ENCODE measurements at regions not wholly inside any gene's neighbourhood (a gene's known extent, or its start where the extent isn't known, plus 50 kb on each side); places are given as distances from the start of the nearest gene placed in this dataset.

- no peak for DNase-seq (ENCODE audit: low spot score)
- TF ChIP-seq CTCF (IDR thresholded peaks at IDR 0.05; ENCODE audit: borderline replicate concordance, control extremely low read depth, extremely low read depth, insufficient read depth, missing control alignments) = no peak
- in situ Hi-C loops (cut with MboI; ENCODE audit: low sequenced_read_pairs, unreplicated experiment) = no loop called here
Measured at GRCh38 chr14:84655014-84655413, 874.9 kb upstream of the FLRT2 start.

- TF ChIP-seq CTCF (IDR thresholded peaks at IDR 0.05; ENCODE audit: borderline replicate concordance, control extremely low read depth, extremely low read depth, insufficient read depth, missing control alignments) = no peak
- in situ Hi-C loops (cut with MboI; ENCODE audit: low sequenced_read_pairs, unreplicated experiment) = no loop called here
- no peak for DNase-seq (ENCODE audit: low spot score)
Measured at GRCh38 chr14:84657911-84658310, 872.0 kb upstream of the FLRT2 start.

- in situ Hi-C loops (cut with MboI; ENCODE audit: low sequenced_read_pairs, unreplicated experiment) = no loop called here
- no peak for DNase-seq (ENCODE audit: low spot score)
- no peak for TF ChIP-seq CTCF (IDR thresholded peaks at IDR 0.05; ENCODE audit: borderline replicate concordance, control extremely low read depth, extremely low read depth, insufficient read depth, missing control alignments)
Measured at GRCh38 chr14:84670796-84671195, 859.1 kb upstream of the FLRT2 start.

GRCh38 chr14:84671776-84672175 is 858.2 kb upstream of the FLRT2 start:
- TF ChIP-seq CTCF (IDR thresholded peaks at IDR 0.05; ENCODE audit: borderline replicate concordance, control extremely low read depth, extremely low read depth, insufficient read depth, missing control alignments) = no peak
- in situ Hi-C loops (cut with MboI; ENCODE audit: low sequenced_read_pairs, unreplicated experiment) = no loop called here
- no peak for DNase-seq (ENCODE audit: low spot score)

- no peak for TF ChIP-seq CTCF (IDR thresholded peaks at IDR 0.05; ENCODE audit: borderline replicate concordance, control extremely low read depth, extremely low read depth, insufficient read depth, missing control alignments)
- in situ Hi-C loops (cut with MboI; ENCODE audit: low sequenced_read_pairs, unreplicated experiment) = no loop called here
- DNase-seq (ENCODE audit: low spot score) = no peak
Measured at GRCh38 chr14:84674636-84675035, 855.3 kb upstream of the FLRT2 start.

- DNase-seq (ENCODE audit: low spot score) = no peak
- no peak for TF ChIP-seq CTCF (IDR thresholded peaks at IDR 0.05; ENCODE audit: borderline replicate concordance, control extremely low read depth, extremely low read depth, insufficient read depth, missing control alignments)
- in situ Hi-C loops (cut with MboI; ENCODE audit: low sequenced_read_pairs, unreplicated experiment) = no loop called here
Measured at GRCh38 chr14:84686550-84686949, 843.4 kb upstream of the FLRT2 start.

Measured in GM13976 (cell line).